ENCODE measurements at regions not wholly inside any gene's neighbourhood (a gene's known extent, or its start where the extent isn't known, plus 50 kb on each side); places are given as distances from the start of the nearest gene placed in this dataset.

- no peak for DNase-seq (ENCODE audit: low spot score)
- H3K4me3 Mint-ChIP-seq (ENCODE audit: unreplicated experiment): no peak overlapping the region
- H3K27ac Mint-ChIP-seq (ENCODE audit: unreplicated experiment): no peak overlapping the region
- TF ChIP-seq CTCF (IDR thresholded peaks at IDR 0.05): no peak
- H3K9me3 Mint-ChIP-seq (ENCODE audit: low read depth): no peaks in the 10 kb centered on the region
- no peaks in the 10 kb centered on the region for H3K27me3 Mint-ChIP-seq (ENCODE audit: low read depth)
- no peaks in the 10 kb centered on the region for H3K36me3 Mint-ChIP-seq (ENCODE audit: low read depth)
- peaks cover 13% of the 10 kb centered on the region for H3K4me1 Mint-ChIP-seq (ENCODE audit: low read depth)
Observed at GRCh38 chr4:117533501-117533900, 448.1 kb upstream of the TRAM1L1 start.

GRCh38 chr4:117545039-117545438, 459.7 kb upstream of the TRAM1L1 start:
- no peak for TF ChIP-seq CTCF (IDR thresholded peaks at IDR 0.05)
- no peaks in the 10 kb centered on the region for H3K27me3 Mint-ChIP-seq (ENCODE audit: low read depth)
- H3K27ac Mint-ChIP-seq (ENCODE audit: unreplicated experiment): no peak overlapping the region
- no peak overlapping the region for H3K4me3 Mint-ChIP-seq (ENCODE audit: unreplicated experiment)
- no peak for DNase-seq (ENCODE audit: low spot score)
- H3K4me1 Mint-ChIP-seq (ENCODE audit: low read depth): no peaks in the 10 kb centered on the region
- no peaks in the 10 kb centered on the region for H3K9me3 Mint-ChIP-seq (ENCODE audit: low read depth)
- no peaks in the 10 kb centered on the region for H3K36me3 Mint-ChIP-seq (ENCODE audit: low read depth)

GRCh38 chr4:117549524-117549923, 464.1 kb upstream of the TRAM1L1 start:
- H3K4me1 Mint-ChIP-seq (ENCODE audit: low read depth): no peaks in the 10 kb centered on the region
- no peak for DNase-seq (ENCODE audit: low spot score)
- H3K9me3 Mint-ChIP-seq (ENCODE audit: low read depth): no peaks in the 10 kb centered on the region
- TF ChIP-seq CTCF (IDR thresholded peaks at IDR 0.05): no peak
- no peaks in the 10 kb centered on the region for H3K27me3 Mint-ChIP-seq (ENCODE audit: low read depth)
- no peak overlapping the region for H3K27ac Mint-ChIP-seq (ENCODE audit: unreplicated experiment)
- H3K36me3 Mint-ChIP-seq (ENCODE audit: low read depth): no peaks in the 10 kb centered on the region
- no peak overlapping the region for H3K4me3 Mint-ChIP-seq (ENCODE audit: unreplicated experiment)

GRCh38 chr4:117550085-117550484, 464.7 kb upstream of the TRAM1L1 start:
- no peaks in the 10 kb centered on the region for H3K4me1 Mint-ChIP-seq (ENCODE audit: low read depth)
- H3K4me3 Mint-ChIP-seq (ENCODE audit: unreplicated experiment): no peak overlapping the region
- DNase-seq (ENCODE audit: low spot score): no peak
- H3K27me3 Mint-ChIP-seq (ENCODE audit: low read depth): peaks cover under 1% of the 10 kb centered on the region
- no peak overlapping the region for H3K27ac Mint-ChIP-seq (ENCODE audit: unreplicated experiment)
- H3K36me3 Mint-ChIP-seq (ENCODE audit: low read depth): no peaks in the 10 kb centered on the region
- no peak for TF ChIP-seq CTCF (IDR thresholded peaks at IDR 0.05)
- H3K9me3 Mint-ChIP-seq (ENCODE audit: low read depth): no peaks in the 10 kb centered on the region

- no peaks in the 10 kb centered on the region for H3K4me1 Mint-ChIP-seq (ENCODE audit: low read depth)
- DNase-seq (ENCODE audit: low spot score): no peak
- TF ChIP-seq CTCF (IDR thresholded peaks at IDR 0.05): peak; percentile 78
- no peak overlapping the region for H3K4me3 Mint-ChIP-seq (ENCODE audit: unreplicated experiment)
- no peak overlapping the region for H3K27ac Mint-ChIP-seq (ENCODE audit: unreplicated experiment)
- peaks cover 2% of the 10 kb centered on the region for H3K27me3 Mint-ChIP-seq (ENCODE audit: low read depth)
- no peaks in the 10 kb centered on the region for H3K36me3 Mint-ChIP-seq (ENCODE audit: low read depth)
- no peaks in the 10 kb centered on the region for H3K9me3 Mint-ChIP-seq (ENCODE audit: low read depth)
Observed at GRCh38 chr4:117560329-117560728, 474.0 kb upstream of the NDST3 start.
